Pancreas (tissue), 10 donors: ENCODE measurements at regions not wholly inside any gene's neighbourhood (a gene's known extent, or its start where the extent isn't known, plus 50 kb on each side); places are given as distances from the start of the nearest gene placed in this dataset.

Source experiments
- ATAC-seq, 4 donors: fragments of 200-7000 bp; cut with Tn5 transposase; one replicate each; pipeline versions ENCODE4 v1.8.0 to v1.9.1; 2020; ENCODE audit warnings: mild to moderate bottlenecking in 4 of 4, moderate library complexity in 4 of 4
- DNase-seq, 6 donors: peaks; one replicate each; pipeline ENCODE4 v3.0.0-alpha.2; 2020
- FAIRE-seq: peaks from 2 replicates; lab custom pipeline; 2012; peaks lifted over from hg19 to GRCh38; lab: Jason Lieb, UNC
- H3K27ac ChIP-seq, 4 donors: fragments of 200-600 bp; sonication (generic); 1 replicate in 3 of 4; 2 replicates in 1 of 4; pipeline versions ENCODE4 v1.5.0 to v1.8.0; 2020
- H3K27me3 ChIP-seq, 4 donors: fragments of 200-600 bp; one replicate each; pipeline ENCODE4 v1.8.0; 2021
- H3K36me3 ChIP-seq, 3 donors: fragments of 200-600 bp; sonication (generic) in 1 of 3; one replicate each; pipeline versions ENCODE4 v1.5.0 to v1.8.0; 2020 to 2021
- H3K4me1 ChIP-seq, 3 donors: fragments of 200-600 bp; one replicate each; pipeline ENCODE4 v1.8.0; 2021
- H3K4me3 ChIP-seq, 4 donors: fragments of 200-600 bp; sonication (generic) in 2 of 4; one replicate each; pipeline versions ENCODE4 v1.5.0 to v1.8.0; 2020 to 2021
- H3K9me3 ChIP-seq, 4 donors: fragments of 200-600 bp; one replicate each; pipeline ENCODE4 v1.8.0; 2021
- WGBS, 2 donors: extraction: QIAGEN DNeasy Blood & Tissue Kit; methylation state at CpG; one replicate each; pipeline ENCODE4 v1.1.7; 2013; 5-methylcytosine and 5-hydroxymethylcytosine counted together
- intact Hi-C, 3 donors: fragments of 100-400 bp; cut with DNase I; formaldehyde crosslinking; loops; one replicate each; pipeline versions ENCODE4 v1.11.1 to v1.14.2; 2022
- TF ChIP-seq, protein P1 (sequence below), 4 donors: fragments of 200-600 bp; sonication (generic) in 3 of 4; IDR thresholded peaks; one replicate each; pipeline versions ENCODE4 v1.5.0 to v1.8.0; 2021; ENCODE audit warnings: antibody characterized with exemption in 4 of 4
- donor health status: healthy with polysubstance abuse.
- donor health status: DM: no; HTN: no; CAD: no; lungs with moderate emphysema.
- donor health status: DM: no; HTN: no; CAD: no.
- donor health status: control.
- donor health status: control.
- donor health status: Bipolar disorder and iron deficiency.
- donor health status: DM: yes; HTN: yes; CAD: no.
- donor health status: DM: no; HTN: no; CAD: no.
- donor health status: DM: no; HTN: no; CAD: no.
- donor health status: DM: yes; HTN: yes; CAD: no.

- FAIRE-seq: no peak
- DNase-seq: no peak
- H3K27ac ChIP-seq: no peak overlapping the region
- 87 to 91% methylated on average over 1 of the region's 1 CpG for WGBS, 2 donors
- H3K4me3 ChIP-seq: no peak overlapping the region
- TF ChIP-seq, protein P1, sequence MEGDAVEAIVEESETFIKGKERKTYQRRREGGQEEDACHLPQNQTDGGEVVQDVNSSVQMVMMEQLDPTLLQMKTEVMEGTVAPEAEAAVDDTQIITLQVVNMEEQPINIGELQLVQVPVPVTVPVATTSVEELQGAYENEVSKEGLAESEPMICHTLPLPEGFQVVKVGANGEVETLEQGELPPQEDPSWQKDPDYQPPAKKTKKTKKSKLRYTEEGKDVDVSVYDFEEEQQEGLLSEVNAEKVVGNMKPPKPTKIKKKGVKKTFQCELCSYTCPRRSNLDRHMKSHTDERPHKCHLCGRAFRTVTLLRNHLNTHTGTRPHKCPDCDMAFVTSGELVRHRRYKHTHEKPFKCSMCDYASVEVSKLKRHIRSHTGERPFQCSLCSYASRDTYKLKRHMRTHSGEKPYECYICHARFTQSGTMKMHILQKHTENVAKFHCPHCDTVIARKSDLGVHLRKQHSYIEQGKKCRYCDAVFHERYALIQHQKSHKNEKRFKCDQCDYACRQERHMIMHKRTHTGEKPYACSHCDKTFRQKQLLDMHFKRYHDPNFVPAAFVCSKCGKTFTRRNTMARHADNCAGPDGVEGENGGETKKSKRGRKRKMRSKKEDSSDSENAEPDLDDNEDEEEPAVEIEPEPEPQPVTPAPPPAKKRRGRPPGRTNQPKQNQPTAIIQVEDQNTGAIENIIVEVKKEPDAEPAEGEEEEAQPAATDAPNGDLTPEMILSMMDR (IDR thresholded peaks at IDR 0.05): no peak
- no peaks in the 10 kb centered on the region for H3K27me3 ChIP-seq
- H3K9me3 ChIP-seq: no peaks in the 10 kb centered on the region
- no peaks in the 10 kb centered on the region for H3K36me3 ChIP-seq
- intact Hi-C loops: no loop called here
- ATAC-seq: no peak
- H3K4me1 ChIP-seq: no peaks in the 10 kb centered on the region
Observed at GRCh38 chr2:65706411-65706810, 274.0 kb upstream of the SPRED2 start.

GRCh38 chr2:65701191-65701590, 268.8 kb upstream of the SPRED2 start:
- Histone ChIP-seq H3K36me3 (no peaks in the 10 kb centered on the region), H3K27me3 (no peaks in the 10 kb centered on the region), H3K4me3 (no peak overlapping the region), H3K4me1 (no peaks in the 10 kb centered on the region), H3K9me3 (no peaks in the 10 kb centered on the region), H3K27ac (no peak overlapping the region)
- ATAC-seq (no peak), FAIRE-seq (no peak), DNase-seq (no peak)
- intact Hi-C loops: no loop called here
- WGBS, 2 donors: 90 to 91% methylated on average over 10 of the region's 10 CpGs
- TF ChIP-seq, protein P1 (IDR thresholded peaks at IDR 0.05): no peak

DNA sequence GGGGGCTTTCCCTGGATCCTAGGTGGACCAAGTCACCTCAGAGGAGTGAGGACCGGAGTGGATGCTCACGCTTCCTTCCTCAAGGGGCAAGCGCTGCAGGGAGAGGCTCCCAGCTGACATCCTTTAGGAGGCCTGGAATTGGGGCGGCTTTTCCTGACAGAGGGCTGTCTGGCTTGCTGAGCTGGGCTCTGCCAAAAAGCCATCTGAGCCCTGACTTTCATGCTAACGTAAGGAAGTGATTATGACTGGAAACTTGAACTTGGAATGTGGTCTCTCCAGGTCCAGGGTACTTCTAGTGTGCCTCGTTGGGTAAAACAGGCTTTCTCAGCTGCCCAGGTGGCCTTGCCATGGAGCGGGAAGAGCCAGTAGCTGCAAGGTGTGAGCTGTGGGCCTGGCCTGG, 268.3 kb upstream of the SPRED2 start:
- ATAC-seq: no peak

DNA sequence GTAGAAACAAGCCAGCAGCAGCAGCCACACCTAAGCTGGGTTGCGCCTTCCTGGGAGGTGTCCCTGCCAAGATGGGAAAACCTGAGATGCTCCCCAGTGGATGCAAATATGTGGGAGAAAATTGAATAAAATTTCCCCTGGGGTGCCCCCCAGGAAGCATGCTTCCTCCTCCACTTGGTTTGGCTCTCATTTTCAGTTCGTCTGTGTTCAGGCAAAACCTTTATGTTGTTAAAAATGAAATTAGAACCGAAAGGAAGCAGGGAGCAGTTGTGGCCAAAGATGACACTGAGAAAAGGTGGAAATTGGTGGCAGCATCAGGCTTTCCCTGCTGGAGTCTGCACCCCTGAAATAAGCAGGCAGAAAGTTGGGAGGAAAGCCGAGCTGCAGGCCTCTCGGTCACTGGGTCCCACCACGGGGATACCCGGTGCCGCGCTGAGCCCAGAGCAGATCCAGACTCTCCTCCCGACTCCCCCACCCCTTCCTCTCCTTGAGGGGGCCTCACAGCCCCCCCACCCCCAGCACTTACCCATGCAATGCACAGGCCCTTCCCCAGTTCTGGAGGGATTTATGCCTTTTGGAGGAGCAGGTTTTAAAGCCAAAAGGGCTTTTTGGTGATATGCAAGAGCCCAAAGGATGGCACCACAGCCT, 267.7 kb upstream of the SPRED2 start:
- intact Hi-C loops: no loop called here
- Histone ChIP-seq H3K27me3 (no peaks in the 10 kb centered on the region), H3K36me3 (no peaks in the 10 kb centered on the region), H3K27ac (no peak overlapping the region), H3K9me3 (no peaks in the 10 kb centered on the region), H3K4me3 (no peak overlapping the region), H3K4me1 (no peaks in the 10 kb centered on the region)
- ATAC-seq: no peak
- DNase-seq: no peak
- WGBS, 2 donors: 74 to 82% methylated on average over 10 of the region's 10 CpGs
- FAIRE-seq: no peak
- TF ChIP-seq, protein P1 (IDR thresholded peaks at IDR 0.05): no peak

More for the DNA sequence above, 268.3 kb upstream of the SPRED2 start:
- no peak overlapping the region for H3K27ac ChIP-seq
- FAIRE-seq: no peak
- H3K36me3 ChIP-seq: no peaks in the 10 kb centered on the region
- no peaks in the 10 kb centered on the region for H3K27me3 ChIP-seq
- H3K4me1 ChIP-seq: no peaks in the 10 kb centered on the region
- WGBS, 2 donors: 83 to 87% methylated on average over 7 of the region's 7 CpGs
- H3K4me3 ChIP-seq: no peak overlapping the region
- TF ChIP-seq, protein P1 (IDR thresholded peaks at IDR 0.05): no peak
- no peaks in the 10 kb centered on the region for H3K9me3 ChIP-seq
- intact Hi-C loops: no loop called here
- peak in 1 of 6 donors; percentile 22 for DNase-seq

DNA sequence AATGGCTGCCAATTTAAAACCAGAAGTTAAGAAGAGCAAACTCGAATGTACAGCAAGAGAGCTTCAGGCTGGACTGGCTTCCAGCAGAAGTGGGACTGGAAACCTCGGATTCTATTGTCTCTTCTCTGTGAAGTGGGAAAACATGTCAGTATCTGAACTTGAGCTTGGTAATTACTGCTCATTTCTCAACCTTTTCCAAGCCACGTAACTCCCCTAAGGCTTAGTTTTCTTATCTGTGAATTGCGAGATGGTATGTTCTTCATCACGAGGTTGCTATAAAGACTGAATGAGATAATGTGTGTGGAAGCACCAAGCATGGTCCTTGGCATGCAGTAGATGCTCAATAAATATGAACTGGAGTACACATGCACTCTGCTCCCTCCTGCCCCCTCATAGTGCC, 259.4 kb upstream of the SPRED2 start:
- no peaks in the 10 kb centered on the region for H3K27me3 ChIP-seq
- H3K4me3 ChIP-seq: no peak overlapping the region
- H3K4me1 ChIP-seq: no peaks in the 10 kb centered on the region
- TF ChIP-seq, protein P1 (IDR thresholded peaks at IDR 0.05): no peak
- no peak for FAIRE-seq
- WGBS, 2 donors: 76 to 77% methylated on average over 5 of the region's 5 CpGs
- no peaks in the 10 kb centered on the region for H3K36me3 ChIP-seq
- no peak for DNase-seq
- no peak overlapping the region for H3K27ac ChIP-seq
- no peaks in the 10 kb centered on the region for H3K9me3 ChIP-seq
- intact Hi-C loops: no loop called here
- ATAC-seq: no peak
